ENCODE measurements at regions not wholly inside any gene's neighbourhood (a gene's known extent, or its start where the extent isn't known, plus 50 kb on each side); places are given as distances from the start of the nearest gene placed in this dataset.

DNA sequence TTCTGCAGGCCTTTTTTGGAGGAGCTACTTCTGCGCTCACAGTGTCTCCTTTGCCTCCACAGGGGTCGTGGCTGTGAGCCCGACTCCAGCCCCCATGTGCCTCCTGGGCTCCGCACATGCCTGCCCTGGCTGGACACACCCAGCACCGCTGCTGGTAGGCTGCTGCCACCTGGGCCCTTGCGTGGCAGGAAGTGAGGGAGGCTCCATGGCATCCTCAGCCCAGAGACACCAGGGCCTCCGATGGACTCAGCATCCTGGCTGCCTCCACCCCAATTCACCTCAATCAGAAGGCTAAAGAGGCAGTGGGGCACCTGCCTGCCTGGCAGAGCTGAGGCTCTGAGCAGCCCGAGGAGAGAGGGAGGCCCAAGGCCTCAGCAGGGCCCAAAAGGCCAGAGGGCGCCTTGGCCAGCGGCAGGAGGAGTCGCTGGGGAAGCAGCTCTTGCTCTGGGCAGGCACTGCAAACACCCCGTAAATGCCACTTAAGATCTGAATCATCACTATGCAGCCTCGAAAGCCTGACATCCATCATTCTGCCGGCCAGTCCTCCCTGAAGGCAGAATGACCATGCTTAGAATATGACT is 68.3 kb upstream of the OTOS start:
- Histone ChIP-seq H3F3A (ENCODE audit: insufficient read depth, low read length) (no peaks in the 10 kb centered on the region), H3K4me1 (ENCODE audit: low read length) (no peaks in the 10 kb centered on the region), H3K9me2 (replicated peaks; ENCODE audit: insufficient read depth, low read length) (no peaks in the 10 kb centered on the region), H4K20me1 (ENCODE audit: insufficient read depth, low read length) (no peaks in the 10 kb centered on the region), H3K4me3 (ENCODE audit: low read length) (no peak overlapping the region), H3K79me2 (ENCODE audit: low read length) (no peaks in the 10 kb centered on the region), H2AFZ (ENCODE audit: low read length) (no peak overlapping the region), H3K9ac (ENCODE audit: low read length) (no peak overlapping the region), H3K27ac (ENCODE audit: low read length) (no peak overlapping the region), H3K27me3 (replicated peaks; ENCODE audit: insufficient read depth, low read length) (peaks cover 60% of the 10 kb centered on the region), H3K36me3 (replicated peaks; ENCODE audit: insufficient read depth, low read length) (no peaks in the 10 kb centered on the region), H3K9me3 (replicated peaks; ENCODE audit: insufficient read depth, low read length) (no peaks in the 10 kb centered on the region), H3K4me2 (ENCODE audit: low read depth, low read length) (no peak overlapping the region; the same call in 1 of the 2 replicates)
- no peak for TF ChIP-seq EZH2phosphoT487 (IDR thresholded peaks at IDR 0.05; ENCODE audit: low read length)
- TF ChIP-seq, protein P1, sequence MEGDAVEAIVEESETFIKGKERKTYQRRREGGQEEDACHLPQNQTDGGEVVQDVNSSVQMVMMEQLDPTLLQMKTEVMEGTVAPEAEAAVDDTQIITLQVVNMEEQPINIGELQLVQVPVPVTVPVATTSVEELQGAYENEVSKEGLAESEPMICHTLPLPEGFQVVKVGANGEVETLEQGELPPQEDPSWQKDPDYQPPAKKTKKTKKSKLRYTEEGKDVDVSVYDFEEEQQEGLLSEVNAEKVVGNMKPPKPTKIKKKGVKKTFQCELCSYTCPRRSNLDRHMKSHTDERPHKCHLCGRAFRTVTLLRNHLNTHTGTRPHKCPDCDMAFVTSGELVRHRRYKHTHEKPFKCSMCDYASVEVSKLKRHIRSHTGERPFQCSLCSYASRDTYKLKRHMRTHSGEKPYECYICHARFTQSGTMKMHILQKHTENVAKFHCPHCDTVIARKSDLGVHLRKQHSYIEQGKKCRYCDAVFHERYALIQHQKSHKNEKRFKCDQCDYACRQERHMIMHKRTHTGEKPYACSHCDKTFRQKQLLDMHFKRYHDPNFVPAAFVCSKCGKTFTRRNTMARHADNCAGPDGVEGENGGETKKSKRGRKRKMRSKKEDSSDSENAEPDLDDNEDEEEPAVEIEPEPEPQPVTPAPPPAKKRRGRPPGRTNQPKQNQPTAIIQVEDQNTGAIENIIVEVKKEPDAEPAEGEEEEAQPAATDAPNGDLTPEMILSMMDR (IDR thresholded peaks at IDR 0.05; ENCODE audit: low read length), result no peak
- no peak for TF ChIP-seq EZH2 (optimal IDR thresholded peaks at IDR 0.05; ENCODE audit: low read depth, low read length)
- DNase-seq, result no peak

DNA sequence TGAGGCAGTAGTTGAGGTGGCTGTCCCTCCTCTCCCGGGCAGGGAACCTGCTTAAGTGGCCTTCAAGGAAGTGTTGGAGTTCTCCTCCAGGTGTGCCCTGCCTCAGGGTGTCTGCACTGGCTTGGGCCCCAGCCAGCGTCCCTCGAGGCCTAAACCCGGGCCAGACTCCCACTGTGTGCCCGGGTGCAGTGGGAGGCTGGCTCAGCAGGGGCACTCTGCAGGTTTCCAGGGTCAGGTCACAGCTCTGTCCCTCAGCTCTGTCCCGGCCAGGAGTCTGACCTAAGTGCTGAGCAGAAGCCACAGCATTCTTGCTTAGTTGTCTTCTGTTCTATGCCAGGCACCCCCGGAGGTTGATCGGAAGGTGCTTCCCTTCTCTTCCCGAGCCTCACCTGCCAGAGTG is 69.0 kb upstream of the OTOS start:
- H3K4me2 ChIP-seq (ENCODE audit: low read depth, low read length), result no peak overlapping the region; the same call in 1 of the 2 replicates
- no peaks in the 10 kb centered on the region for H4K20me1 ChIP-seq (ENCODE audit: insufficient read depth, low read length)
- H2AFZ ChIP-seq (ENCODE audit: low read length), result no peak overlapping the region
- H3K27ac ChIP-seq (ENCODE audit: low read length), result no peak overlapping the region
- TF ChIP-seq, protein P1 (IDR thresholded peaks at IDR 0.05; ENCODE audit: low read length), result no peak
- no peak for TF ChIP-seq EZH2 (optimal IDR thresholded peaks at IDR 0.05; ENCODE audit: low read depth, low read length)
- no peak for TF ChIP-seq EZH2phosphoT487 (IDR thresholded peaks at IDR 0.05; ENCODE audit: low read length)
- H3K36me3 ChIP-seq (replicated peaks; ENCODE audit: insufficient read depth, low read length), result no peaks in the 10 kb centered on the region
- no peak overlapping the region for H3K9ac ChIP-seq (ENCODE audit: low read length)
- no peaks in the 10 kb centered on the region for H3K9me2 ChIP-seq (replicated peaks; ENCODE audit: insufficient read depth, low read length)
- peaks cover 60% of the 10 kb centered on the region for H3K27me3 ChIP-seq (replicated peaks; ENCODE audit: insufficient read depth, low read length)
- no peak overlapping the region for H3K4me3 ChIP-seq (ENCODE audit: low read length)
- no peaks in the 10 kb centered on the region for H3K79me2 ChIP-seq (ENCODE audit: low read length)
- H3K9me3 ChIP-seq (replicated peaks; ENCODE audit: insufficient read depth, low read length), result no peaks in the 10 kb centered on the region
- DNase-seq, result no peak
- no peaks in the 10 kb centered on the region for H3K4me1 ChIP-seq (ENCODE audit: low read length)
- no peaks in the 10 kb centered on the region for H3F3A ChIP-seq (ENCODE audit: insufficient read depth, low read length)

DNA sequence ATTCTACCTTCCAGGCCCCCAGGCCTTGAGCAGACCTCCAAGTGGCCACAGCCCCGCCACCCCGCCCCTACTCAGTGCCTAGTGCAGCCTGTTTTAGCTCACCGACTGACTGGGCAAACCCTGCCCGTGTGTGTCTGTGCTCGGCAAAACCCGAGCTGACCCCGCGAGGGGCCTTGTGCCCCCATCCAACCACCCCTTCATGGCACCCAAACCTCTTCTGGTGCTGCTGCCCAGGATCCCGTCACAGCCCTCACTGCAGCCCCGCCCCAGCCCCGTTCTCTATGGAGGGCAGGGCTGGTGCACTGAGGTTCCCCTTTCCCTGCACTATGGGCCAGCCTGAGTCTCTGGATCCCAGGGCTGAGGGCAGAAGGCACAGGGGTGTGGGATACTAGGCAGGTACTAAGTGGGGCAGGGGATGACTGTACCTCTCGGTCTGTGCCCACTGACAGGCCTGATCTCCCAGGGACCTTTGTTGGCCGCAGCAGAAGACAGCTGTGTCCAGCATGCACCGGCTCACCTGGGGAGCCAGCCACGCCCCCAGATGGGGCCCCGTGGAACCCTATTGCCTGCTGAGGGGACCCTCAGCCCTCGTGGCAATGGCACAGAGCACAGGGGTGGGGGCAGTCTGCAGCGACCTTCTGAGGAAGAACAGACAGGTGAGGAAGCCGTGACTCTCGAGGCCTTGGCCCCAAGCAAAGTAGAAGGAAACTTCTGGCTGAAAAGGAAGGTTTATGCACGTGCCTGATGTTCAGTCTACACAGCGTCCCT is 69.9 kb upstream of the OTOS start:
- Histone ChIP-seq H3K4me1 (ENCODE audit: low read length) (no peaks in the 10 kb centered on the region), H3K36me3 (replicated peaks; ENCODE audit: insufficient read depth, low read length) (no peaks in the 10 kb centered on the region), H3F3A (ENCODE audit: insufficient read depth, low read length) (no peaks in the 10 kb centered on the region), H3K27ac (ENCODE audit: low read length) (no peak overlapping the region), H3K4me2 (ENCODE audit: low read depth, low read length) (no peak overlapping the region), H3K27me3 (replicated peaks; ENCODE audit: insufficient read depth, low read length) (peaks cover 52% of the 10 kb centered on the region), H3K4me3 (ENCODE audit: low read length) (no peak overlapping the region), H3K9me3 (replicated peaks; ENCODE audit: insufficient read depth, low read length) (no peaks in the 10 kb centered on the region), H4K20me1 (ENCODE audit: insufficient read depth, low read length) (no peaks in the 10 kb centered on the region), H3K79me2 (ENCODE audit: low read length) (no peaks in the 10 kb centered on the region), H3K9me2 (replicated peaks; ENCODE audit: insufficient read depth, low read length) (no peaks in the 10 kb centered on the region), H2AFZ (ENCODE audit: low read length) (no peak overlapping the region), H3K9ac (ENCODE audit: low read length) (no peak overlapping the region)
- DNase-seq, result no peak
- TF ChIP-seq EZH2phosphoT487 (IDR thresholded peaks at IDR 0.05; ENCODE audit: low read length) (no peak), EZH2 (optimal IDR thresholded peaks at IDR 0.05; ENCODE audit: low read depth, low read length) (no peak)
- TF ChIP-seq, protein P1 (IDR thresholded peaks at IDR 0.05; ENCODE audit: low read length), result no peak
